ENCODE measurements at regions not wholly inside any gene's neighbourhood (a gene's known extent, or its start where the extent isn't known, plus 50 kb on each side); places are given as distances from the start of the nearest gene placed in this dataset.

DNA sequence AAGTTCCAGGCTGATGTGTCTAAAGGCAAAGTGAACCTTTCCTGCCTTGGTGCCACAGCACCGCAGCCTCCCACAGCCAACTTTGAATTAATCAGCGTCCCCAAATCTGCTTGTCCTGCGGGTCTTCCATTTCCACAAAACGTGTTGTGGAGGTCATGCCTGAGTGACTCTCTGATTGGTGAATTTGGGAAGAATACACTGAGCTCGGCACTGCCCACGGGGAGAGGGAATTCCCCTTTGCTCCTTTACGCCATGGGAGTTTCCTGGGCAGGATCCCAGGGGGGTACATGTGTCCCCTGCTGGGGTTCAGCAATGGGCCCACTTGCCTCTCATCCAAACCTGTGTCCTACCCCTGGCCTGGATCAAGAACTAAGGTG, 90.4 kb downstream of the LHX2 start:
- DNase-seq (ENCODE audit: low read depth), result no peak
- TF ChIP-seq, protein P1, sequence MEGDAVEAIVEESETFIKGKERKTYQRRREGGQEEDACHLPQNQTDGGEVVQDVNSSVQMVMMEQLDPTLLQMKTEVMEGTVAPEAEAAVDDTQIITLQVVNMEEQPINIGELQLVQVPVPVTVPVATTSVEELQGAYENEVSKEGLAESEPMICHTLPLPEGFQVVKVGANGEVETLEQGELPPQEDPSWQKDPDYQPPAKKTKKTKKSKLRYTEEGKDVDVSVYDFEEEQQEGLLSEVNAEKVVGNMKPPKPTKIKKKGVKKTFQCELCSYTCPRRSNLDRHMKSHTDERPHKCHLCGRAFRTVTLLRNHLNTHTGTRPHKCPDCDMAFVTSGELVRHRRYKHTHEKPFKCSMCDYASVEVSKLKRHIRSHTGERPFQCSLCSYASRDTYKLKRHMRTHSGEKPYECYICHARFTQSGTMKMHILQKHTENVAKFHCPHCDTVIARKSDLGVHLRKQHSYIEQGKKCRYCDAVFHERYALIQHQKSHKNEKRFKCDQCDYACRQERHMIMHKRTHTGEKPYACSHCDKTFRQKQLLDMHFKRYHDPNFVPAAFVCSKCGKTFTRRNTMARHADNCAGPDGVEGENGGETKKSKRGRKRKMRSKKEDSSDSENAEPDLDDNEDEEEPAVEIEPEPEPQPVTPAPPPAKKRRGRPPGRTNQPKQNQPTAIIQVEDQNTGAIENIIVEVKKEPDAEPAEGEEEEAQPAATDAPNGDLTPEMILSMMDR (conservative IDR thresholded peaks at IDR 0.05; ENCODE audit: low read length), result no peak
- H3K4me3 ChIP-seq (ENCODE audit: low read length), result no peak overlapping the region

DNA sequence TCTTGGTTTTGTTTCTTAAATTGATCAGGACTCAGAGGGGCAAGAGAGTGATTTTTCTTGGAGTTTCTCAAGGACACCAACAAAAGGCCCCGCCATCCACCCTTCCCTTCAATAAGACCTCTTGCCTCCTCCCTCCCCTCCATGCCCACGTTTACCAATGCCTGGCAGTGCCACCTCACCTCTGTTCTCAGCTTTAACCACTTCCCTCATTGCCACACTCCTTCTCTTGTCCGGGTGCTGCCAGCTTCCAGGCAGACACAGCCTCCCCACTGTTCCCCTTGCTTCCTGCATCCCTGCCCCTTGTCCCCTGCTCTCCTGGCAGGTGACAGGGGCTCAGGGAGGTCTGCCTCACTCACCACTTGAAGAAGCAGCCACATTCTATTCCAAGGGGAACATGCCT, 90.8 kb downstream of the LHX2 start:
- TF ChIP-seq, protein P1 (conservative IDR thresholded peaks at IDR 0.05; ENCODE audit: low read length), result no peak
- no peak for DNase-seq (ENCODE audit: low read depth)
- H3K4me3 ChIP-seq (ENCODE audit: low read length), result no peak overlapping the region

DNA sequence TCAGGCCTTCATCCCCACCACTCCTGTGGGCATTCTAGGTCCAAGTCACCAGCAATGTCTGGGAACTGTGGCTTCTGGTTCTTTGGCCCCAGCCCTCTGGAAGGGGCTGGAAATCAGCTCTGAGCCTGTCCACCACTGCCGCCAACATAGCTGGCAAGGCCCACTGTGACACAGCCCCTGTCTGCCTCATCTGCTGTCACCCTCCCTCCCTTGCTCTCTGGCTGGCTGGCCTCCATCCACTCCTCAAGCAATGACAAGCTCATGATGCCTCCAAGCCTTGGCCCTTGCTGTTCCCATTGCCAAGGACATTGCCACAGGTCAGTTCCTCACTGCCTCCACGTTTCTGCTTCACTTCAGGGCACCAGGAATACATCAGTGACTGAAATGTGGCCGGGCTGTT, 93.7 kb downstream of the LHX2 start:
- TF ChIP-seq, protein P1 (conservative IDR thresholded peaks at IDR 0.05; ENCODE audit: low read length), result no peak
- DNase-seq (ENCODE audit: low read depth), result no peak
- no peak overlapping the region for H3K4me3 ChIP-seq (ENCODE audit: low read length)

DNA sequence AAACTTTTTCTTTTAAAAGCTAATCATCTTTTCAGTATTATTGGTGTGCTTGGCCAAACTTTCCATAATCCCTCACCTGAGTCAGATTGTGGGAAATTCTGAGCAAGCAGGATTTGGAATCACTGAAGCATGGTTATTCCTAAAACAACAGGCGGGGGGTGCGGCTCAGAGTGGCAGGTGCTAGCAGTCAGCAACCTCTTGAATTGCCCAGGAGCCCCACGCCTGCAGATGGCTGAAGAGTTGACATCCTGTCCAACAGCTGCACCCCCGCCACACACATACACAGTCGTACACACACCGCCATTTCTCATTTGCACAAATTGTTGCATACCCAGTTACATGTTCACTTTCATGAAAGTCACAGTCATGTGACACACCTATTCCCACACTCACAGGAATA, 96.6 kb downstream of the LHX2 start:
- no peak for DNase-seq (ENCODE audit: low read depth)
- TF ChIP-seq, protein P1 (conservative IDR thresholded peaks at IDR 0.05; ENCODE audit: low read length), result no peak
- H3K4me3 ChIP-seq (ENCODE audit: low read length), result no peak overlapping the region

DNA sequence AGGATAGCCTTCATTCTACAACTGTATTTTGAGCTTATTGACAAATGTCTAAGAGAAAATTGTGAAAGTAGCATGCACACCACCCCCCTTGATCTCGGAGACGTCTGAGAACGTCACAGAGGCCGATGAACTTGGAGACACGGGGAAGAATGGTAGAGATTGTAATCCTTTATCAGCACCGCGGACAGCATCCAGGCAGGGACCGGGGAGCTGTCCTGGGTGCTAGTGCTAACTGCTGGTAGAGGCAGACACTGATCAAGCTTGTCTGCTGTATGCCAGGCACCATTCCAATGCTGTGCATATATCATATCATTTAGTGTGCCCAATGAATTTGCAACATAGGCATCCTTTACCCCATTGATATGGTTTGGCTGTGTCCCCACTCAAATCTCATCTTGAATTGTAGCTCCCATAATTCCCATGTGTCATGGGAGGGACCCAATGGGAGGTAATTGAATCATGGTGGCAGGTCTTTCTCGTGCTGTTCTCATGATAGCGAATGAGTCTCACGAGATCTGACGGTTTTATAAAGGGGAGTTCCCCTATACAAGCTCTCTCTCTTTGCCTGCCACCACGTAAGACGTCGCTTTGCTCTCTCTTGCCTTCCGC, 98.8 kb downstream of the LHX2 start:
- DNase-seq (ENCODE audit: low read depth), result peak; percentile 47
- TF ChIP-seq, protein P1 (conservative IDR thresholded peaks at IDR 0.05; ENCODE audit: low read length), result no peak
- no peak overlapping the region for H3K4me3 ChIP-seq (ENCODE audit: low read length)

DNA sequence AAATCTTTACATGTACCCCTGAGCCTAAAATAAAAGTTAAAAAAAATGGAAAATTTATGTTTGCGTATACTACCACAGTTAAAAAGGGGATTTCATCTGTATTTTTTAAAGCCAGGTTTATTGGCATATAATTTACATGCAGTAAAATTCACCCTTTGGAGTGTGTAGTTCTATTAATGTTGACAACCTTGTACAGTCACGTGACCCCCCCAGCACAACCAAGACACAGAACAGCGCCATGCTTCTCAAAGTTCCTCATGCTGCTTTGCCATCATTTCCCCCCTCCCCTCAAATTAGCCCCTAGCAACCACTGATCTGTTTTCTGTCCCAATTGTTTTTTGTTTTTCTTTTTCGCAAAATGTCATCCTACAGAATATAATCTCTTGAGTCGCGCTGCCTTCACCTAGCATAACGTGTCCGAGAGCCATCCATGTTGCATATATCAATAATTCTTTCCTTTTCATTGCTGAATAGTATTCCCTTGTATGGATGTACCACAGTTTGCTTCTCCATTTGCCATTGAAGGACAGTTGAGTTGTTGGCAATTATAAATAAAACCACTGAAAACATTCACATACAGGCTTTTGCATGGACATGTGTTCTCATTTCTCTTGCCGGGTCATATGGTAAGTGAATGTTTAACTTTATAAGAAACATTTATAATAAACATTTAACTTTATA, 105.3 kb downstream of the LHX2 start:
- TF ChIP-seq, protein P1 (conservative IDR thresholded peaks at IDR 0.05; ENCODE audit: low read length), result no peak
- no peak overlapping the region for H3K4me3 ChIP-seq (ENCODE audit: low read length)
- DNase-seq (ENCODE audit: low read depth), result no peak

DNA sequence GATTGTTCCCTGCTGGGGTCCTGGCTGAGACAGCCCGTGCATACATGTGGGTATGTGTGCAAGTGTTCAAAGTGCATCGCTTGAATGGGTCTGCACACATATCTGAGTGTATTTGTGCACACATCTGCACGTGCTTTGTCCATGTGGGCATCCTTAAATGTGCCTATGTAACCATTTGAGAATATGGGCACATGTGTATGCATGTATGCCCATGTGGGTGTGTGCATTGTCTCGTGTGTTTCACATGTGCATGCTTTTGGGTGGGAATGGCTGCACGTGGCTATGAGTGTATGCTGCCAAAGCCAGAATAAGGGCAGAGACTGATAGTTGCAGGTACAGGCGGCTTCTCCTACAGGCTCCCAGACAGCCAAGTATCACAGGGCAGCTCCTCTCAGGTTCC, 107.3 kb downstream of the LHX2 start:
- TF ChIP-seq, protein P1 (conservative IDR thresholded peaks at IDR 0.05; ENCODE audit: low read length), result no peak
- H3K4me3 ChIP-seq (ENCODE audit: low read length), result no peak overlapping the region
- DNase-seq (ENCODE audit: low read depth), result no peak

Measured in AG10803 (cell line).